ENCODE measurements at regions not wholly inside any gene's neighbourhood (a gene's known extent, or its start where the extent isn't known, plus 50 kb on each side); places are given as distances from the start of the nearest gene placed in this dataset.

GRCh38 chr12:89179245-89179644 is 173.1 kb downstream of the DUSP6 start:
- no peak overlapping the region for H3K27ac ChIP-seq
- H3K4me2 ChIP-seq, result no peak overlapping the region
- H3K4me1 ChIP-seq (ENCODE audit: low read depth, poor library complexity, severe bottlenecking), result no peaks in the 10 kb centered on the region
- H3K27me3 ChIP-seq (ENCODE audit: insufficient read depth, low read depth), result no peaks in the 10 kb centered on the region
- TF ChIP-seq CTCF (conservative IDR thresholded peaks at IDR 0.05; ENCODE audit: low read depth, low read length), result no peak
- no peaks in the 10 kb centered on the region for H3K79me2 ChIP-seq (ENCODE audit: insufficient read depth, low read depth)
- no peaks in the 10 kb centered on the region for H3K36me3 ChIP-seq (ENCODE audit: insufficient read depth)
- H4K20me1 ChIP-seq (ENCODE audit: insufficient read depth), result no peaks in the 10 kb centered on the region
- no peak overlapping the region for H3K4me3 ChIP-seq (IDR thresholded peaks at IDR 0.05; ENCODE audit: insufficient read depth, low read depth, low read length)
- no peak overlapping the region for H2AFZ ChIP-seq (ENCODE audit: low read depth)
- no peak overlapping the region for H3K9ac ChIP-seq

GRCh38 chr12:89177802-89178395 is 174.4 kb downstream of the DUSP6 start:
- no peak for TF ChIP-seq CTCF (conservative IDR thresholded peaks at IDR 0.05; ENCODE audit: low read depth, low read length)
- no peak overlapping the region for H3K27ac ChIP-seq
- no peaks in the 10 kb centered on the region for H3K79me2 ChIP-seq (ENCODE audit: insufficient read depth, low read depth)
- H4K20me1 ChIP-seq (ENCODE audit: insufficient read depth), result no peaks in the 10 kb centered on the region
- no peaks in the 10 kb centered on the region for H3K4me1 ChIP-seq (ENCODE audit: low read depth, poor library complexity, severe bottlenecking)
- no peaks in the 10 kb centered on the region for H3K36me3 ChIP-seq (ENCODE audit: insufficient read depth)
- no peak overlapping the region for H3K4me3 ChIP-seq (IDR thresholded peaks at IDR 0.05; ENCODE audit: insufficient read depth, low read depth, low read length)
- no peaks in the 10 kb centered on the region for H3K27me3 ChIP-seq (ENCODE audit: insufficient read depth, low read depth)
- H2AFZ ChIP-seq (ENCODE audit: low read depth), result no peak overlapping the region
- no peak overlapping the region for H3K9ac ChIP-seq
- H3K4me2 ChIP-seq, result no peak overlapping the region

GRCh38 chr12:89176676-89177075 is 175.6 kb downstream of the DUSP6 start:
- no peaks in the 10 kb centered on the region for H3K36me3 ChIP-seq (ENCODE audit: insufficient read depth)
- no peak overlapping the region for H3K27ac ChIP-seq
- H3K4me1 ChIP-seq (ENCODE audit: low read depth, poor library complexity, severe bottlenecking), result no peaks in the 10 kb centered on the region
- no peaks in the 10 kb centered on the region for H3K79me2 ChIP-seq (ENCODE audit: insufficient read depth, low read depth)
- no peak overlapping the region for H3K9ac ChIP-seq
- H2AFZ ChIP-seq (ENCODE audit: low read depth), result no peak overlapping the region
- no peak overlapping the region for H3K4me2 ChIP-seq
- no peak for TF ChIP-seq CTCF (conservative IDR thresholded peaks at IDR 0.05; ENCODE audit: low read depth, low read length)
- H3K4me3 ChIP-seq (IDR thresholded peaks at IDR 0.05; ENCODE audit: insufficient read depth, low read depth, low read length), result no peak overlapping the region
- no peaks in the 10 kb centered on the region for H3K27me3 ChIP-seq (ENCODE audit: insufficient read depth, low read depth)
- no peaks in the 10 kb centered on the region for H4K20me1 ChIP-seq (ENCODE audit: insufficient read depth)

- H3K79me2 ChIP-seq (ENCODE audit: insufficient read depth, low read depth), result no peaks in the 10 kb centered on the region
- H4K20me1 ChIP-seq (ENCODE audit: insufficient read depth), result no peaks in the 10 kb centered on the region
- H3K4me3 ChIP-seq (IDR thresholded peaks at IDR 0.05; ENCODE audit: insufficient read depth, low read depth, low read length), result no peak overlapping the region
- H3K4me1 ChIP-seq (ENCODE audit: low read depth, poor library complexity, severe bottlenecking), result no peaks in the 10 kb centered on the region
- H2AFZ ChIP-seq (ENCODE audit: low read depth), result no peak overlapping the region
- TF ChIP-seq CTCF (conservative IDR thresholded peaks at IDR 0.05; ENCODE audit: low read depth, low read length), result no peak
- no peak overlapping the region for H3K27ac ChIP-seq
- H3K27me3 ChIP-seq (ENCODE audit: insufficient read depth, low read depth), result no peaks in the 10 kb centered on the region
- H3K36me3 ChIP-seq (ENCODE audit: insufficient read depth), result no peaks in the 10 kb centered on the region
- no peak overlapping the region for H3K9ac ChIP-seq
- H3K4me2 ChIP-seq, result no peak overlapping the region
Observed at GRCh38 chr12:89173678-89174077, 178.6 kb downstream of the DUSP6 start.
